OCI-LY7 (cell line): ENCODE measurements at regions not wholly inside any gene's neighbourhood (a gene's known extent, or its start where the extent isn't known, plus 50 kb on each side); places are given as distances from the start of the nearest gene placed in this dataset.

Source experiments
- EZH2phosphoT487 ChIP-seq: fragments of 200-600 bp; sonication (generic); IDR thresholded peaks from 2 replicates; pipeline ENCODE4 v1.6.1; 2018; ENCODE audit warnings: low read depth, borderline replicate concordance, mild to moderate bottlenecking, mixed run types, antibody characterized with exemption, low read length, moderate library complexity, mixed read lengths
- TF ChIP-seq, protein P1 (sequence below): fragments of 200-600 bp; sonication (generic); conservative IDR thresholded peaks from 2 replicates; pipeline ENCODE4 v1.5.1; 2014; ENCODE audit warnings: mild to moderate bottlenecking, antibody characterized with exemption, low read length, moderate library complexity, mixed read lengths

DNA sequence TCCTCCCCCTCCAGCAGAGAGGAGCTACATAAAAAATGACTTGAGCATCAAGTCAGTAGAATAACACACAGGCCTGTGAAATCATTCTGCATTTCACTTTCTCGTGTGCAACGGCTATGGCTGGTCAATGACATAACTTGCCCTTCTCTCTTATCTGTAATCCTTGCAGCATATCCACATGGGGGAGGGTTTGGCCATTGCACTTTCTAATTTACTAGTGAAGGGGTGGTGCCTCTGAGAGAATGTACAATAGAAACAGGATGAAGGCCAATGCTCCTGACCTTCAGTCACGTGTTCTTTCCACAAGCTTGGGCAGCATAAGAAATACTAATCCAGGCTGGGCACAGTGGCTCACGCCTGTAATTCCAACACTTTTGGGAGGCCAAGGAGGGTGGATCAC, 641.0 kb upstream of the ARGLU1 start:
- no peak for TF ChIP-seq EZH2phosphoT487
- TF ChIP-seq, protein P1, sequence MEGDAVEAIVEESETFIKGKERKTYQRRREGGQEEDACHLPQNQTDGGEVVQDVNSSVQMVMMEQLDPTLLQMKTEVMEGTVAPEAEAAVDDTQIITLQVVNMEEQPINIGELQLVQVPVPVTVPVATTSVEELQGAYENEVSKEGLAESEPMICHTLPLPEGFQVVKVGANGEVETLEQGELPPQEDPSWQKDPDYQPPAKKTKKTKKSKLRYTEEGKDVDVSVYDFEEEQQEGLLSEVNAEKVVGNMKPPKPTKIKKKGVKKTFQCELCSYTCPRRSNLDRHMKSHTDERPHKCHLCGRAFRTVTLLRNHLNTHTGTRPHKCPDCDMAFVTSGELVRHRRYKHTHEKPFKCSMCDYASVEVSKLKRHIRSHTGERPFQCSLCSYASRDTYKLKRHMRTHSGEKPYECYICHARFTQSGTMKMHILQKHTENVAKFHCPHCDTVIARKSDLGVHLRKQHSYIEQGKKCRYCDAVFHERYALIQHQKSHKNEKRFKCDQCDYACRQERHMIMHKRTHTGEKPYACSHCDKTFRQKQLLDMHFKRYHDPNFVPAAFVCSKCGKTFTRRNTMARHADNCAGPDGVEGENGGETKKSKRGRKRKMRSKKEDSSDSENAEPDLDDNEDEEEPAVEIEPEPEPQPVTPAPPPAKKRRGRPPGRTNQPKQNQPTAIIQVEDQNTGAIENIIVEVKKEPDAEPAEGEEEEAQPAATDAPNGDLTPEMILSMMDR = no peak
